22Rv1 (cell line): ENCODE measurements at regions not wholly inside any gene's neighbourhood (a gene's known extent, or its start where the extent isn't known, plus 50 kb on each side); places are given as distances from the start of the nearest gene placed in this dataset.

Experiments used
- ZFX ChIP-seq: fragments of 450-650 bp; IDR thresholded peaks from 2 replicates; pipeline ENCODE4 v1.6.1; 2017; ENCODE audit warnings: antibody characterized with exemption, borderline replicate concordance
- TF ChIP-seq, protein P1 (sequence below): fragments of 450-650 bp; IDR thresholded peaks from 2 replicates; pipeline ENCODE4 v1.5.1; 2017; ENCODE audit warnings: mild to moderate bottlenecking

DNA sequence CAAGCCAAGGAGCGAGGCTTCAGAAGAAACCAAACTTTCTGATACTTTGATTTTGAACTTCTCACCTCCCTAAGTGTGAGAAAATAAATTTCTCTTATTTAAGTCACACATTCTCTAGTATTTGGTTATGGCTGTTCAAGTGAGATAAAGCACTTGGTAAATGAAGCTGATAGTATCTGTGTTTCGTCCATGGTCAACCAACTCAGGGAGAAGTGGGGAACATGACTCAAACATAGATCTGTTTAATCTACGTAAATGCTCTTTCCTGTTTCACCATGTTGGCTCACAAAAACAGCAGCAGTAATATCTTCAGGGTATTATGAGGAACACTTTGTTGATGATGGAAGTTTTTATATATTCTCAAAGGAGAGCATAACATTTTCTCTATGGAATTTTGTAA lies 2167.2 kb upstream of the C9orf72 start:
- TF ChIP-seq, protein P1, sequence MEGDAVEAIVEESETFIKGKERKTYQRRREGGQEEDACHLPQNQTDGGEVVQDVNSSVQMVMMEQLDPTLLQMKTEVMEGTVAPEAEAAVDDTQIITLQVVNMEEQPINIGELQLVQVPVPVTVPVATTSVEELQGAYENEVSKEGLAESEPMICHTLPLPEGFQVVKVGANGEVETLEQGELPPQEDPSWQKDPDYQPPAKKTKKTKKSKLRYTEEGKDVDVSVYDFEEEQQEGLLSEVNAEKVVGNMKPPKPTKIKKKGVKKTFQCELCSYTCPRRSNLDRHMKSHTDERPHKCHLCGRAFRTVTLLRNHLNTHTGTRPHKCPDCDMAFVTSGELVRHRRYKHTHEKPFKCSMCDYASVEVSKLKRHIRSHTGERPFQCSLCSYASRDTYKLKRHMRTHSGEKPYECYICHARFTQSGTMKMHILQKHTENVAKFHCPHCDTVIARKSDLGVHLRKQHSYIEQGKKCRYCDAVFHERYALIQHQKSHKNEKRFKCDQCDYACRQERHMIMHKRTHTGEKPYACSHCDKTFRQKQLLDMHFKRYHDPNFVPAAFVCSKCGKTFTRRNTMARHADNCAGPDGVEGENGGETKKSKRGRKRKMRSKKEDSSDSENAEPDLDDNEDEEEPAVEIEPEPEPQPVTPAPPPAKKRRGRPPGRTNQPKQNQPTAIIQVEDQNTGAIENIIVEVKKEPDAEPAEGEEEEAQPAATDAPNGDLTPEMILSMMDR: no peak
- no peak for TF ChIP-seq ZFX
